HG02840 (cell line): ENCODE measurements at regions not wholly inside any gene's neighbourhood (a gene's known extent, or its start where the extent isn't known, plus 50 kb on each side); places are given as distances from the start of the nearest gene placed in this dataset.

Experiments
- ATAC-seq: cut with Tn5 transposase; IDR thresholded peaks from one replicate; pipeline ENCODE4 v1.9.1; 2021; ENCODE audit warnings: mild to moderate bottlenecking, moderate library complexity, moderate number of reproducible peaks; ENCODE audit not compliant: unreplicated experiment, low FRiP score

DNA sequence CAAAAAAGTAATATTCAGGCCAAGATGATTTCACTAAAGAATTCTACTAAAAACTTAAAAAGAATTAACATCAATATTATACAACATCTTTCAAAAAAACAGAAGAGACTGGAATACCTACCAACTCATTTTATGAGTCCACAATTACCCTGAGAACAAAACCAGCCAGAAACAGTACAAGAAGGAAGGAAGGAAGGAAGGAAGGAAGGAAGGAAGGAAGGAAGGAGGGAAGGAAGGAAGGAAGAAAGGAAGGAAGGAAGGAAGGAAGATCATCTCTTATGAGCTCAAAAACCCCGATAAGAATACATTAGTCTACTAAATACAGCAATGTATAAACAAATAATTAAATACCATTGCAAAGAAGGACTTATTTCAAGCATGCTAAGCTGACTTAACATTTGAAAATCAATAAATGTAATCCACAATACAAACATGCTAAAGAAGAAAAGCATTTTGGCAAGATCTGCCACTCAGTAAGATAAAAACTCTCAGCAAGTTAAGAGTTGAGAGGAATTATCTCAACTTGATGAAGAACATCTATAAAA lies 149.9 kb upstream of the RGS18 start:
- no peak for ATAC-seq

DNA sequence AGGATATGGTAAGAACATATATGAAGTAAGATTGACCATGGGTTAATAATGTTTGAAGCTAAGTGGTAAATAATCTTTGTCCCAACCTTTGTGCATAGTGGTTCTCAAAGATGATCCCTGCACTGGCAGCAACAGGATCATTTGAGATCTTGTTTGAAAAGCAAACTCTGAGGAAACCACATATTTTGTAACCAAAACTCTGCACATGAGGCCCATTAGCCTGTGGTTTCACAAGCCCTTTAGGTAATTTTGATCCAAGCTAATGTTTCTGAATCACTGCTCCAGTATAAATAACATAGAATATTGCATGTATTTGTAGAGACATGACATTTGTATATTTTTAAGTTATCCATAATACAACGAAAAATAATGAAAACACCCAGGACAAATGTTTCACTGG lies 147.9 kb upstream of the RGS18 start:
- ATAC-seq = no peak

GRCh38 chr1:192011525-192011924 lies 146.7 kb upstream of the RGS18 start:
- no peak for ATAC-seq

- ATAC-seq = no peak
Measured at GRCh38 chr1:192022827-192023226, 135.4 kb upstream of the RGS18 start.

- ATAC-seq = no peak
Measured at GRCh38 chr1:192024881-192025280, 133.4 kb upstream of the RGS18 start.

GRCh38 chr1:192038567-192038966 lies 119.7 kb upstream of the RGS18 start:
- no peak for ATAC-seq

- ATAC-seq = no peak
Measured at GRCh38 chr1:192045131-192045530, 113.1 kb upstream of the RGS18 start.

DNA sequence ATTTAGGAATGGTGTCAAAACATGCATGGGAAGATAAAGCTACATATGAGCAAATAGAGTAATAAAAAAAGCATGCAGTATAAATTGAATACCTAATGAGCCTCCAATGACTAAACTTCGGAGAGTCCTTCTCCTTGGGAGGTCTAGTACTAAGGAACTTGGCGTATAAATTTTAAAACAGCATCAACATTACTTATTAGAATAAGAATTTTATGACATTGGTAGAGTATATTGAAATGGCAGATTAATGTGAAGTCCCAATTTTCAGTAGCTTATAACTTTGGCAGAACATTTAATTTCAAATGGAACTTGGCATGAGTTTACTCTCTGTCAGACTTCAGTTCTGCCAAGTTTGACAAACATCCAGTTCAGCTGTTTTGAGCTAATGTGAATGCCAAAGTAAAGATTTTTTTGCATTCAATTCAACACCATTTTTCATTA lies 104.7 kb upstream of the RGS18 start:
- ATAC-seq = no peak

DNA sequence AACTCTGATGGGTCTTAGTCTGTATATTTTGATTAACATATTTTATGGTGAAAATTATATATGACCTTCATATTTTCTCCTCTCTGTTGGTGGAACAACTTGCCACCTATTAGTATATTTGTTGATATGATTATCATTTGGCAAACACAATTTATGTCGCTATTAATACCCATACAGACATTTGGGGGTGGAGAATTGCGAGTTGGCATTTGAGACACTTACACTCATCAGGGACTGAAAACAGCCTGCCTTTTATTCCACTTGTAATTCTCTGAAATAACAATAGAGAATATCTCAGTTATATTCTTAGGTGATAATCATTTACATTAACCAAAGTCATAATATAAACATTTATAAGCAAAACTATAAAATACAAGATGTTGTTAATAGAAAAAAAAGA lies 100.5 kb upstream of the RGS18 start:
- ATAC-seq = no peak

GRCh38 chr1:192059407-192059806 lies 98.9 kb upstream of the RGS18 start:
- ATAC-seq = no peak

DNA sequence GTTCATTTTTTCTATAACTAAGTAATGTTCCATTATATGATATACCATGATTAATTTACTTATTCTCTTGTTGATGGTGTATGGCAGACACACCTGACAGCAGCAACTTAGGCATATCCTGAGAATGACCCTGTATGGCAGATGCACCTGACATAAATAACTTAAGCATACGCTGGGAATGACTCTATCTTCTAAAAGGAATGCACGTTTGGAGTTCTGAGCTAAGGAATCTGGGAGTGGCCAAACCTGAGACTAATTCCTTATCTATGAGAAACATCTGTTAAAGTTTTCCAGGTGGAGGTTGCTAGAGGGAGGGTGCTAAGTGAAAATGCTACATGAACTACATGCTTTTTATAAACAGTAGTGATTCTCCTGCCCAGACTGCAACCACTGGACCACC lies 96.7 kb upstream of the RGS18 start:
- no peak for ATAC-seq

DNA sequence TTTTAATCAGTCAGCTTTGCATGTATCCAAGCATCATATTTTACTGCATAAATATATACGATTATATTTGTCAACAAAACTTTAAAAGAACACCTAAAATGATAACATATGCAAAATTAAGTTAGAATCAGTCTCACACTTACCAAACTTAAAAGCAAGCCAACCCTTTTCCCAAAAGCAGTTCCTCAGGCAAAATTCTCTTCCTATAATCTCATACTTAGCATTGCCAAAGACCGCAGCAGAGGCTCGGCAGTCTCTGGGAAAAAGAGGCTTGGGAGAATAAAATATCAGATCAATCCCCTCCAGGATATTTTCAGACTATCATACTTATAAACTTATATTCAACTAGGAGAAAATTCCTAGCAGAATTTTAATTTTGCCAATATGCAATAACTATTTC lies 93.2 kb upstream of the RGS18 start:
- ATAC-seq = no peak

- ATAC-seq = no peak
Measured at GRCh38 chr1:192066202-192066601, 92.1 kb upstream of the RGS18 start.

- no peak for ATAC-seq
Measured at GRCh38 chr1:192067360-192067759, 90.9 kb upstream of the RGS18 start.

- no peak for ATAC-seq
Measured at GRCh38 chr1:192070213-192070612, 88.0 kb upstream of the RGS18 start.

DNA sequence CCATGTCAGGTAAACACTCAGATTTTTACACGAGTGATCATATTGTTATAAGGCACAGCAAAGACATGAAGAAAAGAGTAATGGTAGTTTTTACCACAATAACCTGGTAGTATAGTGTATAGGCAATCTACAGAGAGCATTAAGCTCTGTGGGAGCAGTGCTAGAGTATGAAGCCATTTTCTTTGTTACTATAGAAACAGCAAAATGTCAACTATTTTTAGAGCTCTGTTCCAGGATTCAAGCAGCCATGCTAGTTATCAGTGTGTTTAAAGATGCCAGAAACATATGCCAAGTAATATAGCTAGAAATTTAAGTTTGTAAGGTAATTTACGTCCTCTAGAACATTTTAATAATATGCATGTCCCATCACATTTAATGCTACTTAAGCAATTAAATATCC lies 77.6 kb upstream of the RGS18 start:
- ATAC-seq = no peak

GRCh38 chr1:192081359-192081758 lies 76.9 kb upstream of the RGS18 start:
- no peak for ATAC-seq

DNA sequence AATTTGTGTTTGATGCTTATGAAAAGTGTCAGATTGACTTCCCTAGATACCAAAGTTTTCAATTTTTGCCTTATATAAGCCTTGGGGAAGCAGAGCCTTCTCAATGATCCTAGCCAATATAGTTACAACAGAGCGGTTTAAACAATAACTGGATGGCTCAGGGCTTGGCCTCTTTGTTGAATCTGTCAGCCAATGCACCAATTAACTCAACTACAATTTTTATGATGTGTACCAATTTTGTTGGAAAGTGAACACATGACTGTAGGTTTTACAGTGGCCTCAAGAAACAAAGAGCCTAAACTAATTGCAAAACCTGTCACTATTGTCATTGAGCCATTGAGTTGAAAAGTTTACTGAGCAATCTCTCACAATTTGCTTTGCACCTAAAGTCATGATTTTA lies 71.6 kb upstream of the RGS18 start:
- no peak for ATAC-seq

- ATAC-seq = no peak
Measured at GRCh38 chr1:192087334-192087733, 70.9 kb upstream of the RGS18 start.

GRCh38 chr1:192088496-192088895 lies 69.8 kb upstream of the RGS18 start:
- ATAC-seq = no peak

GRCh38 chr1:192098001-192098400 lies 60.3 kb upstream of the RGS18 start:
- no peak for ATAC-seq

- ATAC-seq = no peak
Measured at GRCh38 chr1:192099328-192099727, 58.9 kb upstream of the RGS18 start.
